Skeletal muscle cell (primary cell): ENCODE measurements at regions not wholly inside any gene's neighbourhood (a gene's known extent, or its start where the extent isn't known, plus 50 kb on each side); places are given as distances from the start of the nearest gene placed in this dataset.

Source experiments
- DNase-seq: peaks from one replicate; pipeline ENCODE4 v3.0.0-alpha.2; 2010; ENCODE audit warnings: low read depth
- H3K4me3 ChIP-seq: 2 replicates; pipeline ENCODE4 v1.5.1; 2011; ENCODE audit warnings: low read depth, mild to moderate bottlenecking, control low read depth, low read length, moderate library complexity

GRCh38 chr2:16294791-16295190, 354.4 kb downstream of the MYCN start:
- DNase-seq: no peak
- H3K4me3 ChIP-seq: no peak overlapping the region

- H3K4me3 ChIP-seq: no peak overlapping the region
- DNase-seq: no peak
Measured at GRCh38 chr2:16293871-16294270, 353.5 kb downstream of the MYCN start.

GRCh38 chr2:16293398-16293797, 353.0 kb downstream of the MYCN start:
- DNase-seq: no peak
- no peak overlapping the region for H3K4me3 ChIP-seq

- H3K4me3 ChIP-seq: no peak overlapping the region
- DNase-seq: no peak
Measured at GRCh38 chr2:16291731-16292550, 351.6 kb downstream of the MYCN start.

GRCh38 chr2:16291226-16291625, 350.9 kb downstream of the MYCN start:
- H3K4me3 ChIP-seq: no peak overlapping the region
- no peak for DNase-seq

- DNase-seq: no peak
- H3K4me3 ChIP-seq: no peak overlapping the region
Measured at GRCh38 chr2:16290311-16291020, 350.1 kb downstream of the MYCN start.

- H3K4me3 ChIP-seq: no peak overlapping the region
- no peak for DNase-seq
Measured at GRCh38 chr2:16288371-16289112, 348.2 kb downstream of the MYCN start.

GRCh38 chr2:16287831-16288230, 347.5 kb downstream of the MYCN start:
- no peak overlapping the region for H3K4me3 ChIP-seq
- no peak for DNase-seq

- no peak overlapping the region for H3K4me3 ChIP-seq
- no peak for DNase-seq
Measured at GRCh38 chr2:16287281-16287680, 346.9 kb downstream of the MYCN start.

- DNase-seq: no peak
- H3K4me3 ChIP-seq: no peak overlapping the region
Measured at GRCh38 chr2:16285813-16286510, 345.6 kb downstream of the MYCN start.

GRCh38 chr2:16284941-16285625, 344.7 kb downstream of the MYCN start:
- DNase-seq: no peak
- H3K4me3 ChIP-seq: no peak overlapping the region

GRCh38 chr2:16283071-16283850, 342.9 kb downstream of the MYCN start:
- H3K4me3 ChIP-seq: no peak overlapping the region
- DNase-seq: no peak

- no peak overlapping the region for H3K4me3 ChIP-seq
- no peak for DNase-seq
Measured at GRCh38 chr2:16282511-16282910, 342.2 kb downstream of the MYCN start.

- DNase-seq: no peak
- no peak overlapping the region for H3K4me3 ChIP-seq
Measured at GRCh38 chr2:16281451-16282335, 341.3 kb downstream of the MYCN start.

GRCh38 chr2:16280081-16280480, 339.7 kb downstream of the MYCN start:
- DNase-seq: no peak
- H3K4me3 ChIP-seq: no peak overlapping the region

GRCh38 chr2:16279641-16280040, 339.3 kb downstream of the MYCN start:
- no peak overlapping the region for H3K4me3 ChIP-seq
- no peak for DNase-seq

GRCh38 chr2:16279201-16279570, 338.8 kb downstream of the MYCN start:
- H3K4me3 ChIP-seq: no peak overlapping the region
- DNase-seq: no peak
